Parathyroid adenoma (tissue), 2 donors: ENCODE measurements at regions not wholly inside any gene's neighbourhood (a gene's known extent, or its start where the extent isn't known, plus 50 kb on each side); places are given as distances from the start of the nearest gene placed in this dataset.

Source experiments
- H2AFZ ChIP-seq: fragments of 300-600 bp; sonication (generic); one replicate; pipeline ENCODE4 v1.7.0; 2017; ENCODE audit warnings: antibody characterized with exemption, mild to moderate bottlenecking
- H3K27ac ChIP-seq: fragments of 300-600 bp; sonication (generic); one replicate; pipeline ENCODE4 v1.7.0; 2017
- H3K27me3 ChIP-seq: fragments of 300-600 bp; sonication (generic); one replicate; pipeline ENCODE4 v1.7.0; 2017; ENCODE audit warnings: low read length; ENCODE audit not compliant: control insufficient read depth, insufficient read depth
- H3K36me3 ChIP-seq: fragments of 300-600 bp; sonication (generic); one replicate; pipeline ENCODE4 v1.7.0; 2017; ENCODE audit warnings: low read length; ENCODE audit not compliant: control insufficient read depth, insufficient read depth
- H3K4me1 ChIP-seq: fragments of 300-600 bp; sonication (generic); one replicate; pipeline ENCODE4 v1.7.0; 2017; ENCODE audit warnings: control low read depth
- H3K4me2 ChIP-seq: fragments of 300-600 bp; sonication (generic); one replicate; pipeline ENCODE4 v1.7.0; 2017; ENCODE audit warnings: low read length
- H3K4me3 ChIP-seq: fragments of 300-600 bp; sonication (generic); one replicate; pipeline ENCODE4 v1.7.0; 2017; ENCODE audit warnings: low read depth, low read length
- H3K79me2 ChIP-seq: fragments of 300-600 bp; sonication (generic); one replicate; pipeline ENCODE4 v1.7.0; 2017; ENCODE audit warnings: control low read depth
- H3K9ac ChIP-seq: fragments of 300-600 bp; sonication (generic); one replicate; pipeline ENCODE4 v1.7.0; 2017; ENCODE audit warnings: mild to moderate bottlenecking
- H3K9me3 ChIP-seq: fragments of 300-600 bp; sonication (generic); one replicate; pipeline ENCODE4 v1.7.0; 2017; ENCODE audit warnings: low read length; ENCODE audit not compliant: control insufficient read depth
- CTCF ChIP-seq: fragments of 300-600 bp; sonication (generic); IDR thresholded peaks from one replicate; pipeline ENCODE4 v1.7.0; 2017; ENCODE audit warnings: antibody characterized with exemption, mild to moderate bottlenecking
- donor health status: primary hyperparathyroidism.

DNA sequence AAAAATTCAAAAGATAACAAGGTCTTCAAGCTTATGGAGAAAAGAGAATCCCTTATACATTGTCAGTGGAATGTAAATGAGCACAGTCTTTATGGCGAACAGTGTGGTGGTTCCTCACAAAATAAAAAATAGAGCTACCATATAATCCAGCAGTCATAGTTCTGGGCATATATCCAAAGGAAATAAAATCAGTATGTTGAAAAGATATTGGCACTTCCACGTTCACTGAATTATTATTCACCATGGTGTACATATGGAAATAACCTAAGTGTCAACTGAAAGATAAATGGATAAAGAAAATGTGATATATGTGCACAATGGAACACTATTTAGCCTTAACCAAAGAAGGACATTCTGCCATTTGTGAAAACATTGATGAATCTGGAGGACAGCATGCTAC, 1161.2 kb downstream of the ROBO2 start:
- Histone ChIP-seq H3K9me3 (no peaks in the 10 kb centered on the region), H3K4me3 (no peak overlapping the region), H2AFZ (no peak overlapping the region), H3K4me2 (no peak overlapping the region), H3K9ac (no peak overlapping the region), H3K27ac (no peak overlapping the region), H3K79me2 (no peaks in the 10 kb centered on the region), H3K27me3 (no peaks in the 10 kb centered on the region), H3K4me1 (no peaks in the 10 kb centered on the region), H3K36me3 (no peaks in the 10 kb centered on the region)
- no peak for TF ChIP-seq CTCF

DNA sequence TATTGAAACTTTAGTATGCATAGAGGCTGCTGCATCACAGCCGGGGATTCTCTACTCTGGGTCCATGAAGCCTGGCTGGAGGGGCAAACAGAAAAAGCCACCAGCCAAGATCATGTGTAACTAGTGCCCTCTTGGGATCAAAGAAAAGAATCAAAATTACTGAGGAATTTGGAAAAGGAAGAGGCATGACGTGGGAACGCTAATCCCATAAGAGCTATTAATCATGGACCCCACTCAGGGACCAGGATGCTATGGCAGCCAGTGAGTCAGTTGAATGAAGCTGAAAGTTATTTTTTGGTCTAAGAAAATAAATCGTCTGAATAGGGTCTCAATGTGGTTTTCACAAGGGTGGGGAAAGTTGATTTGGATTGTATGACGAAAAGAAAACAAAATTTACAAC, 1165.1 kb downstream of the ROBO2 start:
- H3K4me3 ChIP-seq, result no peak overlapping the region

DNA sequence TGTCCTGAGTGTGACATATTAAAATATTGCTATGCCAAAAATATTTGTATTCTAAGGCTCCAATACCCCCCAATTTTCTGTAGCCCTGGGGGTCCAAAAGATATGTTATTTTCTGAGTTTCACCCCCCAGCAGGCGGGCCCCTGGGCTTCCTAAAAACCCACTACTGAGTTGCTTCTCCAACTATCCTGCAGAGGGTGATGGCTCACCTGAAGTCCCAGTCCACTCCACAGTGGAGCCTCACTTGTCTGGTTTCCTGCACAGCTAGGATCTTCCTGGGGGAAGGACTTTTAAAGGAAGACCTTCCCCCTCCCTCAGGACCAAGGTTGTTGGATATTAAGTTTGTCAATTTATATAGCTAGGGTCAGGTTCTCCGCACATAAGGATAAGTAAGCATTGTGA, 1181.4 kb downstream of the ROBO2 start:
- no peak for TF ChIP-seq CTCF
- Histone ChIP-seq H3K27ac (no peak overlapping the region), H3K9me3 (no peaks in the 10 kb centered on the region), H3K4me3 (no peak overlapping the region), H3K4me2 (no peak overlapping the region), H2AFZ (no peak overlapping the region), H3K36me3 (no peaks in the 10 kb centered on the region), H3K27me3 (no peaks in the 10 kb centered on the region), H3K79me2 (no peaks in the 10 kb centered on the region), H3K9ac (no peak overlapping the region), H3K4me1 (no peaks in the 10 kb centered on the region)

More for the DNA sequence above, 1165.1 kb downstream of the ROBO2 start:
- Histone ChIP-seq H3K36me3 (no peaks in the 10 kb centered on the region), H3K4me1 (no peaks in the 10 kb centered on the region), H3K9me3 (no peaks in the 10 kb centered on the region), H3K9ac (no peak overlapping the region), H3K27me3 (no peaks in the 10 kb centered on the region), H3K4me2 (no peak overlapping the region), H3K79me2 (no peaks in the 10 kb centered on the region), H3K27ac (no peak overlapping the region), H2AFZ (no peak overlapping the region)
- TF ChIP-seq CTCF, result no peak

DNA sequence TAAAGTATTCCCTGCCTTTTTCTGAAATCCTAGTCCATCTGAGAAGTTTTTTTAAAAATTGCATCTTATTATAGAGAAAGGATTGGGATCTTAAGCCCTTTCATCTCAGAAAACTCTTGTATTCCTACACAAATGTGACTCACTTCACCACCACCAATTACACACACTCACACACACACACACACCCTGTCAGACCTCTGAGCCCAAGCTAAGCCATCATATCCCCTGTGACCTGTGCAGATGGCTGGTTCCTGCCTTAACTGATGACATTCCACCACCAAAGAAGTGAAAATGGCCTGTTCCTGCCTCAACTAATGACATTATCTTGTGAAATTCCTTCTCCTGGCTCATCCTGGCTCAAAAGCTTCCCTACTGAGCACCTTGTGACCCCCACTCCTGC, 1181.9 kb downstream of the ROBO2 start:
- H3K36me3 ChIP-seq, result no peaks in the 10 kb centered on the region
- H3K4me2 ChIP-seq, result no peak overlapping the region
- no peak for TF ChIP-seq CTCF
- no peak overlapping the region for H3K27ac ChIP-seq
- H2AFZ ChIP-seq, result no peak overlapping the region
- no peaks in the 10 kb centered on the region for H3K79me2 ChIP-seq
- H3K9ac ChIP-seq, result no peak overlapping the region
- H3K9me3 ChIP-seq, result no peaks in the 10 kb centered on the region
- no peaks in the 10 kb centered on the region for H3K4me1 ChIP-seq
- no peak overlapping the region for H3K4me3 ChIP-seq
- no peaks in the 10 kb centered on the region for H3K27me3 ChIP-seq

DNA sequence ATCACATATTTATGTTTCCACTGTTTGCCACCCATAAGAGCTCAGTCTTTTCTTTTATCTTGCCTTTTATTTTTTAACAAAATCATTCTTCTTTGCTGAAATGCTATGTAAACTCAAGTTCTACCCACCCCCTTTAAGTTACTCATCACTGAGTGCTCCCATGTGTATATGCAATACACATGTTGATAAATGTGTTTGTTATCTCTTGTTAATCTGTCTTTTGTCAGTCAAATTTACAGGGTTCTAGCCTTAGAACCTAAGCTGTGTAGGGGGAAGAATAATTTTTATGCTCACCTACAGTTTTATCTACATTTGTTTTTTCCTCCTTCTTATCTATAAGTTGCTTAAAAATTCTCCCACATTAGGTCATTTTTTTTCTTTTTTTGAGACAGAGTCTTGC, 1195.9 kb downstream of the ROBO2 start:
- no peak for TF ChIP-seq CTCF
- H3K27ac ChIP-seq, result no peak overlapping the region
- no peak overlapping the region for H3K4me2 ChIP-seq
- H3K9me3 ChIP-seq, result no peaks in the 10 kb centered on the region
- H3K79me2 ChIP-seq, result no peaks in the 10 kb centered on the region
- no peaks in the 10 kb centered on the region for H3K4me1 ChIP-seq
- H3K27me3 ChIP-seq, result no peaks in the 10 kb centered on the region
- no peak overlapping the region for H3K9ac ChIP-seq
- no peak overlapping the region for H3K4me3 ChIP-seq
- H2AFZ ChIP-seq, result no peak overlapping the region
- no peaks in the 10 kb centered on the region for H3K36me3 ChIP-seq
